ENCODE measurements at regions not wholly inside any gene's neighbourhood (a gene's known extent, or its start where the extent isn't known, plus 50 kb on each side); places are given as distances from the start of the nearest gene placed in this dataset.

- Mint-ChIP-seq H3K4me1 (no peaks in the 10 kb centered on the region), H3K4me3 (no peak overlapping the region), H3K36me3 (no peaks in the 10 kb centered on the region), H3K9me3 (peaks cover 0 to 7% (median 0%) of the 10 kb centered on the region in 7 donors), H3K27me3 (peaks cover 56% of the 10 kb centered on the region), H3K27ac (no peak overlapping the region)
- no peaks in the 10 kb centered on the region for H3K9me3 ChIP-seq (ENCODE audit: control insufficient read depth in 2 of 2, low read length in 2 of 2)
- no peak overlapping the region for H3K4me3 ChIP-seq (ENCODE audit: low read depth, low read length)
- peaks cover 29% of the 10 kb centered on the region for H3K27me3 ChIP-seq (ENCODE audit: control insufficient read depth, insufficient read depth, low read length)
- no peaks in the 10 kb centered on the region for H3K4me1 ChIP-seq (ENCODE audit: control insufficient read depth, insufficient read depth, low read length, poor library complexity, severe bottlenecking)
- ATAC-seq (ENCODE audit: low read depth in 2 of 2) (no peak), DNase-seq (no peak)
- H3K36me3 ChIP-seq (ENCODE audit: control insufficient read depth, insufficient read depth, low read length): no peaks in the 10 kb centered on the region
- H3K27ac ChIP-seq (ENCODE audit: insufficient read depth, low read length, poor library complexity, severe bottlenecking): no peak overlapping the region
Observed at GRCh38 chr9:97756991-97757390, 59.9 kb upstream of the XPA start.

- Mint-ChIP-seq H3K27me3 (peaks cover 66% of the 10 kb centered on the region), H3K27ac (no peak overlapping the region), H3K36me3 (no peaks in the 10 kb centered on the region), H3K4me3 (no peak overlapping the region), H3K4me1 (no peaks in the 10 kb centered on the region), H3K9me3 (peaks cover 0 to 7% (median 0%) of the 10 kb centered on the region in 7 donors)
- Histone ChIP-seq H3K4me3 (ENCODE audit: low read depth, low read length) (no peak overlapping the region), H3K9me3 (ENCODE audit: control insufficient read depth in 2 of 2, low read length in 2 of 2) (no peaks in the 10 kb centered on the region), H3K27me3 (ENCODE audit: control insufficient read depth, insufficient read depth, low read length) (peaks cover 30% of the 10 kb centered on the region), H3K27ac (ENCODE audit: insufficient read depth, low read length, poor library complexity, severe bottlenecking) (no peak overlapping the region), H3K36me3 (ENCODE audit: control insufficient read depth, insufficient read depth, low read length) (no peaks in the 10 kb centered on the region), H3K4me1 (ENCODE audit: control insufficient read depth, insufficient read depth, low read length, poor library complexity, severe bottlenecking) (no peaks in the 10 kb centered on the region)
- ATAC-seq (ENCODE audit: low read depth in 2 of 2): no peak
- DNase-seq: no peak
Observed at GRCh38 chr9:97758334-97758916, 61.3 kb upstream of the XPA start.

GRCh38 chr9:97759581-97760288, 62.6 kb upstream of the XPA start:
- H3K4me1 ChIP-seq (ENCODE audit: control insufficient read depth, insufficient read depth, low read length, poor library complexity, severe bottlenecking): no peaks in the 10 kb centered on the region
- H3K9me3 Mint-ChIP-seq: peaks cover 0 to 7% (median 0%) of the 10 kb centered on the region in 7 donors
- H3K4me3 Mint-ChIP-seq: no peak overlapping the region
- H3K27ac Mint-ChIP-seq: no peak overlapping the region
- H3K27ac ChIP-seq (ENCODE audit: insufficient read depth, low read length, poor library complexity, severe bottlenecking): no peak overlapping the region
- peaks cover 60% of the 10 kb centered on the region for H3K27me3 Mint-ChIP-seq
- no peak for ATAC-seq (ENCODE audit: low read depth in 2 of 2)
- no peak overlapping the region for H3K4me3 ChIP-seq (ENCODE audit: low read depth, low read length)
- H3K36me3 ChIP-seq (ENCODE audit: control insufficient read depth, insufficient read depth, low read length): no peaks in the 10 kb centered on the region
- no peak for DNase-seq
- H3K36me3 Mint-ChIP-seq: no peaks in the 10 kb centered on the region
- no peaks in the 10 kb centered on the region for H3K9me3 ChIP-seq (ENCODE audit: control insufficient read depth in 2 of 2, low read length in 2 of 2)
- peaks cover 24% of the 10 kb centered on the region for H3K27me3 ChIP-seq (ENCODE audit: control insufficient read depth, insufficient read depth, low read length)
- no peaks in the 10 kb centered on the region for H3K4me1 Mint-ChIP-seq

- Histone ChIP-seq H3K4me1 (ENCODE audit: control insufficient read depth, insufficient read depth, low read length, poor library complexity, severe bottlenecking) (no peaks in the 10 kb centered on the region), H3K36me3 (ENCODE audit: control insufficient read depth, insufficient read depth, low read length) (no peaks in the 10 kb centered on the region), H3K9me3 (ENCODE audit: control insufficient read depth in 2 of 2, low read length in 2 of 2) (no peaks in the 10 kb centered on the region), H3K27ac (ENCODE audit: insufficient read depth, low read length, poor library complexity, severe bottlenecking) (no peak overlapping the region), H3K4me3 (ENCODE audit: low read depth, low read length) (no peak overlapping the region), H3K27me3 (ENCODE audit: control insufficient read depth, insufficient read depth, low read length) (peaks cover 22% of the 10 kb centered on the region)
- Mint-ChIP-seq H3K4me1 (no peaks in the 10 kb centered on the region), H3K36me3 (no peaks in the 10 kb centered on the region), H3K27ac (peak overlapping the region in 1 of 3 donors; percentile 27), H3K9me3 (peaks cover 0 to 2% (median 0%) of the 10 kb centered on the region in 7 donors), H3K27me3 (peaks cover 53% of the 10 kb centered on the region), H3K4me3 (no peak overlapping the region)
- ATAC-seq (ENCODE audit: low read depth in 2 of 2): no peak
- no peak for DNase-seq
Observed at GRCh38 chr9:97761056-97761598, 64.0 kb upstream of the XPA start.

- Histone ChIP-seq H3K9me3 (ENCODE audit: control insufficient read depth in 2 of 2, low read length in 2 of 2) (no peaks in the 10 kb centered on the region), H3K4me3 (ENCODE audit: low read depth, low read length) (no peak overlapping the region), H3K36me3 (ENCODE audit: control insufficient read depth, insufficient read depth, low read length) (no peaks in the 10 kb centered on the region), H3K27ac (ENCODE audit: insufficient read depth, low read length, poor library complexity, severe bottlenecking) (no peak overlapping the region), H3K27me3 (ENCODE audit: control insufficient read depth, insufficient read depth, low read length) (peaks cover 19% of the 10 kb centered on the region), H3K4me1 (ENCODE audit: control insufficient read depth, insufficient read depth, low read length, poor library complexity, severe bottlenecking) (no peaks in the 10 kb centered on the region)
- ATAC-seq (ENCODE audit: low read depth in 2 of 2) (no peak), DNase-seq (no peak)
- no peak overlapping the region for H3K4me3 Mint-ChIP-seq
- H3K36me3 Mint-ChIP-seq: no peaks in the 10 kb centered on the region
- H3K27ac Mint-ChIP-seq: no peak overlapping the region
- peaks cover 0 to 2% (median 0%) of the 10 kb centered on the region in 7 donors for H3K9me3 Mint-ChIP-seq
- no peaks in the 10 kb centered on the region for H3K4me1 Mint-ChIP-seq
- peaks cover 47% of the 10 kb centered on the region for H3K27me3 Mint-ChIP-seq
Observed at GRCh38 chr9:97761879-97762278, 64.7 kb upstream of the XPA start.

GRCh38 chr9:97763874-97764273, 66.7 kb upstream of the XPA start:
- Histone ChIP-seq H3K9me3 (ENCODE audit: control insufficient read depth in 2 of 2, low read length in 2 of 2) (no peaks in the 10 kb centered on the region), H3K36me3 (ENCODE audit: control insufficient read depth, insufficient read depth, low read length) (no peaks in the 10 kb centered on the region), H3K4me1 (ENCODE audit: control insufficient read depth, insufficient read depth, low read length, poor library complexity, severe bottlenecking) (no peaks in the 10 kb centered on the region), H3K27ac (ENCODE audit: insufficient read depth, low read length, poor library complexity, severe bottlenecking) (no peak overlapping the region), H3K27me3 (ENCODE audit: control insufficient read depth, insufficient read depth, low read length) (peaks cover 6% of the 10 kb centered on the region), H3K4me3 (ENCODE audit: low read depth, low read length) (no peak overlapping the region)
- DNase-seq (no peak), ATAC-seq (ENCODE audit: low read depth in 2 of 2) (no peak)
- Mint-ChIP-seq H3K4me1 (no peaks in the 10 kb centered on the region), H3K27ac (no peak overlapping the region), H3K9me3 (peaks cover 0 to 2% (median 0%) of the 10 kb centered on the region in 7 donors), H3K27me3 (peaks cover 38% of the 10 kb centered on the region), H3K36me3 (no peaks in the 10 kb centered on the region), H3K4me3 (no peak overlapping the region)

GRCh38 chr9:97766092-97766491, 69.0 kb upstream of the XPA start:
- no peak overlapping the region for H3K4me3 ChIP-seq (ENCODE audit: low read depth, low read length)
- Mint-ChIP-seq H3K27me3 (peaks cover 37% of the 10 kb centered on the region), H3K9me3 (peaks cover 0 to 3% (median 0%) of the 10 kb centered on the region in 7 donors), H3K4me1 (no peaks in the 10 kb centered on the region), H3K4me3 (no peak overlapping the region), H3K36me3 (no peaks in the 10 kb centered on the region), H3K27ac (no peak overlapping the region)
- ATAC-seq (ENCODE audit: low read depth in 2 of 2) (no peak), DNase-seq (no peak)
- no peaks in the 10 kb centered on the region for H3K9me3 ChIP-seq (ENCODE audit: control insufficient read depth in 2 of 2, low read length in 2 of 2)
- peaks cover 4% of the 10 kb centered on the region for H3K27me3 ChIP-seq (ENCODE audit: control insufficient read depth, insufficient read depth, low read length)
- H3K4me1 ChIP-seq (ENCODE audit: control insufficient read depth, insufficient read depth, low read length, poor library complexity, severe bottlenecking): no peaks in the 10 kb centered on the region
- no peak overlapping the region for H3K27ac ChIP-seq (ENCODE audit: insufficient read depth, low read length, poor library complexity, severe bottlenecking)
- no peaks in the 10 kb centered on the region for H3K36me3 ChIP-seq (ENCODE audit: control insufficient read depth, insufficient read depth, low read length)

GRCh38 chr9:97766610-97767009, 69.5 kb upstream of the XPA start:
- H3K36me3 Mint-ChIP-seq: no peaks in the 10 kb centered on the region
- H3K4me3 Mint-ChIP-seq: no peak overlapping the region
- H3K27me3 Mint-ChIP-seq: peaks cover 34% of the 10 kb centered on the region
- no peak for ATAC-seq (ENCODE audit: low read depth in 2 of 2)
- H3K27ac Mint-ChIP-seq: no peak overlapping the region
- no peaks in the 10 kb centered on the region for H3K4me1 ChIP-seq (ENCODE audit: control insufficient read depth, insufficient read depth, low read length, poor library complexity, severe bottlenecking)
- H3K9me3 ChIP-seq (ENCODE audit: control insufficient read depth in 2 of 2, low read length in 2 of 2): no peaks in the 10 kb centered on the region
- peaks cover 0 to 3% (median 0%) of the 10 kb centered on the region in 7 donors for H3K9me3 Mint-ChIP-seq
- H3K4me1 Mint-ChIP-seq: no peaks in the 10 kb centered on the region
- no peak overlapping the region for H3K27ac ChIP-seq (ENCODE audit: insufficient read depth, low read length, poor library complexity, severe bottlenecking)
- no peak for DNase-seq
- no peaks in the 10 kb centered on the region for H3K36me3 ChIP-seq (ENCODE audit: control insufficient read depth, insufficient read depth, low read length)
- H3K4me3 ChIP-seq (ENCODE audit: low read depth, low read length): no peak overlapping the region
- peaks cover 4% of the 10 kb centered on the region for H3K27me3 ChIP-seq (ENCODE audit: control insufficient read depth, insufficient read depth, low read length)
